Mucosa of descending colon (tissue), 3 donors: ENCODE measurements at regions not wholly inside any gene's neighbourhood (a gene's known extent, or its start where the extent isn't known, plus 50 kb on each side); places are given as distances from the start of the nearest gene placed in this dataset.
"Not testable (repeated sequence)": the region's sequence is repeated elsewhere in the genome, so short reads cannot be mapped to it uniquely, and the experiment has no call there.

ENCODE experiments used
- ATAC-seq: fragments of 200-7000 bp; cut with Tn5 transposase; one replicate; pipeline ENCODE4 v1.9.1; 2020; ENCODE audit warnings: mild to moderate bottlenecking, moderate library complexity
- DNase-seq, 3 donors: peaks; one replicate each; pipeline ENCODE4 v3.0.0-alpha.2; 2020
- H3K36me3 ChIP-seq: fragments of 200-600 bp; one replicate; pipeline ENCODE4 v1.8.0; 2021; ENCODE audit warnings: low read depth, mild to moderate bottlenecking
- H3K4me1 ChIP-seq: fragments of 200-600 bp; one replicate; pipeline ENCODE4 v1.8.0; 2021; ENCODE audit warnings: low read depth, mild to moderate bottlenecking
- H3K4me3 ChIP-seq: fragments of 200-600 bp; one replicate; pipeline ENCODE4 v1.8.0; 2021; ENCODE audit warnings: mild to moderate bottlenecking
- H3K9me3 ChIP-seq: fragments of 200-600 bp; one replicate; pipeline ENCODE4 v1.8.0; 2021; ENCODE audit warnings: mild to moderate bottlenecking
- intact Hi-C, 2 donors: fragments of 100-400 bp; cut with DNase I in 1 of 2; cut with micrococcal nuclease in 1 of 2; formaldehyde crosslinking; loops; one replicate each; pipeline versions ENCODE4 v1.11.0 to v1.11.1; 2022; cut with DNase I, micrococcal nuclease
- TF ChIP-seq, protein P1 (sequence below): fragments of 200-600 bp; IDR thresholded peaks from one replicate; pipeline ENCODE4 v1.8.0; 2022; ENCODE audit warnings: antibody characterized with exemption, mild to moderate bottlenecking
- donor health status: DM: no; HTN: no; CAD: no; lungs with moderate emphysema.
- donor health status: DM: no; HTN: no; CAD: no.
- donor health status: DM: no; HTN: yes; CAD: no.

DNA sequence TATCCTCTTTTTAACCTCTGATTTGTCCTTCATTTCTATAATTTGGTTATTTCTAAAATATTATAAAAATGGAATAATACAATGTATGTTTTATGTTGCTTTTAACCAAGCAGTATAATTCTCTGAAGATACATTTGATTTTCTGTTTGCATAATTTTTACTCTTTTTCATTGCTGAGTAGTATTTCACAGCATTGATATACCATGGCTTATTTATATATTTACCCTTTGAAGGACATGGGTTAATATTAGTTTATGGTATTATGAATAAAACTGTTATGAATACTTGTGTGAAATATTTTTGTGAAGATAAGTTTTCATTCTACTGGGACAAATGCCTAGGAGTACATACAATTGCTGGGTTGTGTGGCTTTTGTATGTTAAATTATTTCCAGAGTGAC lies 748.6 kb downstream of the TENT5A start:
- no peak for DNase-seq
- no peak overlapping the region for H3K4me3 ChIP-seq
- no peak for ATAC-seq
- no peaks in the 10 kb centered on the region for H3K4me1 ChIP-seq
- intact Hi-C loops, result no loop called here
- H3K36me3 ChIP-seq, result no peaks in the 10 kb centered on the region
- H3K9me3 ChIP-seq, result peaks cover 24% of the 10 kb centered on the region
- TF ChIP-seq, protein P1, sequence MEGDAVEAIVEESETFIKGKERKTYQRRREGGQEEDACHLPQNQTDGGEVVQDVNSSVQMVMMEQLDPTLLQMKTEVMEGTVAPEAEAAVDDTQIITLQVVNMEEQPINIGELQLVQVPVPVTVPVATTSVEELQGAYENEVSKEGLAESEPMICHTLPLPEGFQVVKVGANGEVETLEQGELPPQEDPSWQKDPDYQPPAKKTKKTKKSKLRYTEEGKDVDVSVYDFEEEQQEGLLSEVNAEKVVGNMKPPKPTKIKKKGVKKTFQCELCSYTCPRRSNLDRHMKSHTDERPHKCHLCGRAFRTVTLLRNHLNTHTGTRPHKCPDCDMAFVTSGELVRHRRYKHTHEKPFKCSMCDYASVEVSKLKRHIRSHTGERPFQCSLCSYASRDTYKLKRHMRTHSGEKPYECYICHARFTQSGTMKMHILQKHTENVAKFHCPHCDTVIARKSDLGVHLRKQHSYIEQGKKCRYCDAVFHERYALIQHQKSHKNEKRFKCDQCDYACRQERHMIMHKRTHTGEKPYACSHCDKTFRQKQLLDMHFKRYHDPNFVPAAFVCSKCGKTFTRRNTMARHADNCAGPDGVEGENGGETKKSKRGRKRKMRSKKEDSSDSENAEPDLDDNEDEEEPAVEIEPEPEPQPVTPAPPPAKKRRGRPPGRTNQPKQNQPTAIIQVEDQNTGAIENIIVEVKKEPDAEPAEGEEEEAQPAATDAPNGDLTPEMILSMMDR, result no peak

- TF ChIP-seq, protein P1, result no peak
- ATAC-seq (no peak), DNase-seq (no peak)
- H3K4me3 ChIP-seq, result no peak overlapping the region
- intact Hi-C loops, result no loop called here
- peaks cover 24% of the 10 kb centered on the region for H3K9me3 ChIP-seq
- no peaks in the 10 kb centered on the region for H3K36me3 ChIP-seq
- no peaks in the 10 kb centered on the region for H3K4me1 ChIP-seq
Observed at GRCh38 chr6:81003156-81003555, 749.3 kb downstream of the TENT5A start.

DNA sequence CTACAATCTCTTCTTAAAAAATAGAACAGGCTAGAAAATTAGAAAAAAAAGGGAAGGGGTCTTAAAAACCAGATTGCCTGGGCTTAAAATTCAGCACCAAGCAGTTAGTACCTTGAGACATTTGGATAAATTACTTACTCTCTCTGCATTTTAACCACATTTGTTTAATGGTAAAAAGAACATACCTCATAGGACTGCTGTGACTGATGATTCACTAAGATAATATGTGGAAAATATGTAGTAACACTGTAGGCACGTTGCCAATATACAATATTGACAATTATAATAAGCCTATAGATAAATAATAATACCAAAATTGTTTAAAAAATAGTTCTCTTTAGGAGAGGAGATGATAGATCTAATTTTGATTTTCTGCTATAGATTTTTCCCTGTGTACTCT lies 750.4 kb downstream of the TENT5A start:
- ATAC-seq (no peak), DNase-seq (no peak)
- Histone ChIP-seq H3K9me3 (peaks cover 24% of the 10 kb centered on the region), H3K4me3 (no peak overlapping the region), H3K4me1 (no peaks in the 10 kb centered on the region), H3K36me3 (no peaks in the 10 kb centered on the region)
- intact Hi-C loops, result no loop called here
- TF ChIP-seq, protein P1, result no peak

DNA sequence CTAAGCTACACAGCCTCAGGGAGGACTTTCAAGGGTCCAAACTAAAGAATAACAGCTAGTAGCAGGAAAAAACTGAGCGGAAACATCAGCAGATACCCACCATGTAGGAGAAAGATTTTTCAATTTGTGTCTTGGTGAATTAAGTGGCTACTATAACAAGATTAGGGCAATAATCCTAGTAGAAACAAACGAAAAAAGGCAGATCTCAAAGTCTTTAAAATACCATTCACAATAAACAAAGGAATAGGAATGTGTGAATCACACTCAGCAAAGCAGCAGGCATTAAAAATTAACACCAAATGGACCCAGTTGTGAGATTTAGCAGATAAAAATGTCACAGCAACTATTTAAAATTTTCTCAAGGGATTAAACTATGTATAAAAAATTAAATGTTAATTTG lies 761.2 kb downstream of the TENT5A start:
- ATAC-seq (no peak), DNase-seq (no peak)
- no peaks in the 10 kb centered on the region for H3K4me1 ChIP-seq
- no peak overlapping the region for H3K4me3 ChIP-seq
- H3K9me3 ChIP-seq, result peaks cover 6% of the 10 kb centered on the region
- TF ChIP-seq, protein P1, result no peak
- no peaks in the 10 kb centered on the region for H3K36me3 ChIP-seq
- intact Hi-C loops, result no loop called here

- intact Hi-C loops, result no loop called here
- TF ChIP-seq, protein P1, result no peak
- no peak for ATAC-seq
- DNase-seq, result no peak
- Histone ChIP-seq H3K36me3 (no peaks in the 10 kb centered on the region), H3K4me3 (no peak overlapping the region), H3K9me3 (peaks cover 6% of the 10 kb centered on the region), H3K4me1 (no peaks in the 10 kb centered on the region)
Observed at GRCh38 chr6:80988892-80989291, 763.6 kb downstream of the TENT5A start.

GRCh38 chr6:80988286-80988685 lies 764.2 kb downstream of the TENT5A start:
- no peaks in the 10 kb centered on the region for H3K4me1 ChIP-seq
- no peaks in the 10 kb centered on the region for H3K36me3 ChIP-seq
- H3K4me3 ChIP-seq, result no peak overlapping the region
- DNase-seq, result no peak
- intact Hi-C loops, result no loop called here
- no peak for ATAC-seq
- H3K9me3 ChIP-seq, result peaks cover 6% of the 10 kb centered on the region
- TF ChIP-seq, protein P1, result no peak

GRCh38 chr6:80981226-80981625 lies 771.3 kb downstream of the TENT5A start:
- H3K9me3 ChIP-seq, H3K4me3 ChIP-seq, H3K36me3 ChIP-seq, ATAC-seq, intact Hi-C loops, H3K4me1 ChIP-seq, DNase-seq: not testable (repeated sequence)
